Mucosa of descending colon (tissue), 3 donors: ENCODE measurements at regions not wholly inside any gene's neighbourhood (a gene's known extent, or its start where the extent isn't known, plus 50 kb on each side); places are given as distances from the start of the nearest gene placed in this dataset.

Source experiments
- ATAC-seq: fragments of 200-7000 bp; cut with Tn5 transposase; one replicate; pipeline ENCODE4 v1.9.1; 2020; ENCODE audit warnings: mild to moderate bottlenecking, moderate library complexity
- DNase-seq, 3 donors: peaks; one replicate each; pipeline ENCODE4 v3.0.0-alpha.2; 2020
- H3K36me3 ChIP-seq: fragments of 200-600 bp; one replicate; pipeline ENCODE4 v1.8.0; 2021; ENCODE audit warnings: low read depth, mild to moderate bottlenecking
- H3K4me1 ChIP-seq: fragments of 200-600 bp; one replicate; pipeline ENCODE4 v1.8.0; 2021; ENCODE audit warnings: low read depth, mild to moderate bottlenecking
- H3K4me3 ChIP-seq: fragments of 200-600 bp; one replicate; pipeline ENCODE4 v1.8.0; 2021; ENCODE audit warnings: mild to moderate bottlenecking
- H3K9me3 ChIP-seq: fragments of 200-600 bp; one replicate; pipeline ENCODE4 v1.8.0; 2021; ENCODE audit warnings: mild to moderate bottlenecking
- CTCF ChIP-seq: fragments of 200-600 bp; IDR thresholded peaks from one replicate; pipeline ENCODE4 v1.8.0; 2022; ENCODE audit warnings: antibody characterized with exemption, mild to moderate bottlenecking
- intact Hi-C, 2 donors: fragments of 100-400 bp; cut with DNase I in 1 of 2; cut with micrococcal nuclease in 1 of 2; formaldehyde crosslinking; loops; one replicate each; pipeline versions ENCODE4 v1.11.0 to v1.11.1; 2022; cut with DNase I, micrococcal nuclease
- donor health status: DM: no; HTN: no; CAD: no; lungs with moderate emphysema.
- donor health status: DM: no; HTN: no; CAD: no.
- donor health status: DM: no; HTN: yes; CAD: no.

- intact Hi-C loops: no loop called here
- Histone ChIP-seq H3K4me3 (no peak overlapping the region), H3K4me1 (no peaks in the 10 kb centered on the region), H3K36me3 (no peaks in the 10 kb centered on the region), H3K9me3 (no peaks in the 10 kb centered on the region)
- TF ChIP-seq CTCF: no peak
- ATAC-seq (no peak), DNase-seq (no peak)
Observed at GRCh38 chr3:132772252-132772651, 50.0 kb upstream of the NPHP3 start.
